SH-SY5Y (cell line): ENCODE measurements at regions not wholly inside any gene's neighbourhood (a gene's known extent, or its start where the extent isn't known, plus 50 kb on each side); places are given as distances from the start of the nearest gene placed in this dataset.

Experiments
- GATA2 ChIP-seq: IDR thresholded peaks from 2 replicates; pipeline ENCODE4 v1.6.1; 2011; ENCODE audit warnings: mild to moderate bottlenecking, low read depth, low read length
- GATA3 ChIP-seq: IDR thresholded peaks from 2 replicates; pipeline ENCODE4 v1.6.1; 2011; ENCODE audit warnings: low read depth, mild to moderate bottlenecking, low read length, moderate library complexity

- TF ChIP-seq GATA2 (no peak), GATA3 (no peak)
These were observed 73.0 kb upstream of the NHSL1 start for GRCh38 chr6:138572167-138572875.

- TF ChIP-seq GATA2 (no peak), GATA3 (no peak)
These were observed 73.6 kb upstream of the NHSL1 start for GRCh38 chr6:138572885-138573284.

- no peak for TF ChIP-seq GATA3
- TF ChIP-seq GATA2, result no peak
These were observed 76.0 kb upstream of the NHSL1 start for GRCh38 chr6:138575257-138575656.

- no peak for TF ChIP-seq GATA2
- TF ChIP-seq GATA3, result no peak
These were observed 77.0 kb upstream of the NHSL1 start for GRCh38 chr6:138576313-138576712.

- TF ChIP-seq GATA2 (no peak), GATA3 (no peak)
These were observed 78.0 kb upstream of the NHSL1 start for GRCh38 chr6:138577151-138577915.

GRCh38 chr6:138580040-138580439 lies 80.7 kb upstream of the NHSL1 start:
- TF ChIP-seq GATA3, result no peak
- TF ChIP-seq GATA2, result no peak

GRCh38 chr6:138580801-138581200 lies 81.5 kb upstream of the NHSL1 start:
- TF ChIP-seq GATA2 (no peak), GATA3 (no peak)

GRCh38 chr6:138582573-138582972 lies 83.3 kb upstream of the NHSL1 start:
- TF ChIP-seq GATA2 (peak; percentile 24; the same call in 1 of the 2 replicates), GATA3 (no peak)

GRCh38 chr6:138586638-138587037 lies 87.3 kb upstream of the NHSL1 start:
- TF ChIP-seq GATA2, result no peak

GRCh38 chr6:138588805-138589434 lies 89.6 kb upstream of the NHSL1 start:
- TF ChIP-seq GATA3 (no peak), GATA2 (no peak)

GRCh38 chr6:138590796-138591709 lies 91.8 kb upstream of the NHSL1 start:
- TF ChIP-seq GATA3, result no peak
- TF ChIP-seq GATA2, result no peak

GRCh38 chr6:138592749-138593123 lies 93.4 kb upstream of the NHSL1 start:
- no peak for TF ChIP-seq GATA3
- no peak for TF ChIP-seq GATA2

GRCh38 chr6:138593124-138593877 lies 94.0 kb upstream of the NHSL1 start:
- TF ChIP-seq GATA3, result no peak
- TF ChIP-seq GATA2, result no peak
